Right lobe of liver (tissue), 4 donors: ENCODE measurements at regions not wholly inside any gene's neighbourhood (a gene's known extent, or its start where the extent isn't known, plus 50 kb on each side); places are given as distances from the start of the nearest gene placed in this dataset.
A peak's percentile ranks its signal among the peaks of the same experiment; 100 is the strongest.

ENCODE experiments used
- CTCF ChIP-seq, 4 donors: fragments of 200-600 bp in 3 of 4; fragments of 450-650 bp in 1 of 4; IDR thresholded peaks; one replicate each; pipeline versions ENCODE4 v1.5.1 to v1.8.0; 2016 to 2022; ENCODE audit warnings: antibody characterized with exemption in 4 of 4, mild to moderate bottlenecking in 2 of 4
- POLR2A ChIP-seq: fragments of 450-650 bp; IDR thresholded peaks from one replicate; pipeline ENCODE4 v1.6.1; 2017; ENCODE audit warnings: antibody characterized with exemption, mild to moderate bottlenecking
- donor health status: DM: no; HTN: no; CAD: no.
- donor health status: DM: no; HTN: no; CAD: no.
- donor health status: DM: no; HTN: yes; CAD: no.

- TF ChIP-seq CTCF (IDR thresholded peaks at IDR 0.05) (no peak), POLR2A (peak; percentile 42)
These were observed 84.0 kb upstream of the DSEL start for GRCh38 chr18:67600181-67601180.
